Thoracic aorta (tissue), 2 donors: ENCODE measurements at regions not wholly inside any gene's neighbourhood (a gene's known extent, or its start where the extent isn't known, plus 50 kb on each side); places are given as distances from the start of the nearest gene placed in this dataset.
A peak's percentile ranks its signal among the peaks of the same experiment; 100 is the strongest.
"Not testable (repeated sequence)": the region's sequence is repeated elsewhere in the genome, so short reads cannot be mapped to it uniquely, and the experiment has no call there.

ENCODE experiments used
- ATAC-seq: fragments of 150-250 bp; one replicate; pipeline ENCODE4 v1.8.0; 2017; ENCODE audit warnings: low read depth; ENCODE audit not compliant: insufficient number of reproducible peaks, low FRiP score
- DNase-seq: peaks from one replicate; pipeline ENCODE4 v3.0.0-alpha.2; 2020; ENCODE audit warnings: low spot score
- H3K27ac ChIP-seq, 2 donors: fragments of 200-600 bp; sonication (generic); 1 replicate in 1 of 2; 2 replicates in 1 of 2; pipeline ENCODE4 v1.5.1; 2016; ENCODE audit warnings: mild to moderate bottlenecking in 2 of 2, moderate library complexity in 2 of 2
- H3K27me3 ChIP-seq: fragments of 200-600 bp; sonication (generic); replicated peaks from 2 replicates; pipeline ENCODE4 v1.6.0; 2016; ENCODE audit warnings: mild to moderate bottlenecking; ENCODE audit not compliant: insufficient read depth
- H3K36me3 ChIP-seq: fragments of 200-600 bp; sonication (generic); one replicate; pipeline ENCODE4 v1.5.1; 2016
- H3K4me1 ChIP-seq, 2 donors: fragments of 200-600 bp; sonication (generic); 1 replicate in 1 of 2; 2 replicates in 1 of 2; pipeline versions ENCODE4 v1.5.1 to v1.6.0; 2016; ENCODE audit warnings: low read depth in 2 of 2, mild to moderate bottlenecking in 1 of 2; ENCODE audit not compliant: control insufficient read depth in 1 of 2
- H3K4me3 ChIP-seq: fragments of 200-600 bp; sonication (generic); 2 replicates; pipeline ENCODE4 v1.5.1; 2016; ENCODE audit warnings: mild to moderate bottlenecking
- H3K9me3 ChIP-seq: fragments of 200-600 bp; sonication (generic); 2 replicates; pipeline ENCODE4 v1.5.1; 2016
- CTCF ChIP-seq: fragments of 200-600 bp; sonication (generic); IDR thresholded peaks from one replicate; pipeline ENCODE4 v1.5.1; 2019; ENCODE audit warnings: antibody characterized with exemption

- no peaks in the 10 kb centered on the region for H3K9me3 ChIP-seq
- no peak overlapping the region for H3K4me3 ChIP-seq
- H3K36me3 ChIP-seq: no peaks in the 10 kb centered on the region
- no peak for ATAC-seq
- H3K27ac ChIP-seq: no peak overlapping the region
- H3K27me3 ChIP-seq: no peaks in the 10 kb centered on the region
- TF ChIP-seq CTCF: no peak
- no peak for DNase-seq
- H3K4me1 ChIP-seq: peaks cover 4 to 17% of the 10 kb centered on the region in 2 donors
These were observed 121.8 kb upstream of the TNFSF4 start for GRCh38 chr1:173328961-173329360.

GRCh38 chr1:173329726-173330125 is 122.6 kb upstream of the TNFSF4 start:
- TF ChIP-seq CTCF: no peak
- peaks cover 4 to 17% of the 10 kb centered on the region in 2 donors for H3K4me1 ChIP-seq

GRCh38 chr1:173330149-173330951 is 123.2 kb upstream of the TNFSF4 start:
- Histone ChIP-seq H3K36me3 (no peaks in the 10 kb centered on the region), H3K27me3 (no peaks in the 10 kb centered on the region), H3K4me3 (no peak overlapping the region), H3K4me1 (peaks cover 4 to 17% of the 10 kb centered on the region in 2 donors), H3K27ac (peak overlapping the region in 1 of 2 donors; percentile 4), H3K9me3 (no peaks in the 10 kb centered on the region)
- DNase-seq (no peak), ATAC-seq (no peak)
- no peak for TF ChIP-seq CTCF

More at GRCh38 chr1:173329726-173330125, 122.6 kb upstream of the TNFSF4 start:
- Histone ChIP-seq H3K36me3 (no peaks in the 10 kb centered on the region), H3K9me3 (no peaks in the 10 kb centered on the region), H3K27ac (no peak overlapping the region), H3K4me3 (no peak overlapping the region), H3K27me3 (no peaks in the 10 kb centered on the region)
- no peak for DNase-seq
- no peak for ATAC-seq

GRCh38 chr1:173330952-173331548 is 123.9 kb upstream of the TNFSF4 start:
- H3K27me3 ChIP-seq, H3K9me3 ChIP-seq, H3K36me3 ChIP-seq, H3K4me3 ChIP-seq, DNase-seq, ATAC-seq: not testable (repeated sequence)
- H3K27ac ChIP-seq: peak overlapping the region in 1 of 2 donors; percentile 4
- H3K4me1 ChIP-seq: peaks cover 4 to 17% of the 10 kb centered on the region in 2 donors

- ATAC-seq (no peak), DNase-seq (no peak)
- Histone ChIP-seq H3K36me3 (no peaks in the 10 kb centered on the region), H3K9me3 (no peaks in the 10 kb centered on the region), H3K27me3 (no peaks in the 10 kb centered on the region), H3K4me1 (peaks cover 4 to 17% of the 10 kb centered on the region in 2 donors), H3K27ac (peak overlapping the region in 1 of 2 donors; percentile 3), H3K4me3 (no peak overlapping the region)
- no peak for TF ChIP-seq CTCF
These were observed 124.9 kb upstream of the TNFSF4 start for GRCh38 chr1:173332026-173332425.
